NCI-H526 (cell line): ENCODE measurements at regions not wholly inside any gene's neighbourhood (a gene's known extent, or its start where the extent isn't known, plus 50 kb on each side); places are given as distances from the start of the nearest gene placed in this dataset.
"Not testable (repeated sequence)": the region's sequence is repeated elsewhere in the genome, so short reads cannot be mapped to it uniquely, and the experiment has no call there.

Source experiments
- DNase-seq, 2 experiments: peaks; one replicate each; lab custom pipeline; 2025; lab: John Stamatoyannopoulos, UW

DNA sequence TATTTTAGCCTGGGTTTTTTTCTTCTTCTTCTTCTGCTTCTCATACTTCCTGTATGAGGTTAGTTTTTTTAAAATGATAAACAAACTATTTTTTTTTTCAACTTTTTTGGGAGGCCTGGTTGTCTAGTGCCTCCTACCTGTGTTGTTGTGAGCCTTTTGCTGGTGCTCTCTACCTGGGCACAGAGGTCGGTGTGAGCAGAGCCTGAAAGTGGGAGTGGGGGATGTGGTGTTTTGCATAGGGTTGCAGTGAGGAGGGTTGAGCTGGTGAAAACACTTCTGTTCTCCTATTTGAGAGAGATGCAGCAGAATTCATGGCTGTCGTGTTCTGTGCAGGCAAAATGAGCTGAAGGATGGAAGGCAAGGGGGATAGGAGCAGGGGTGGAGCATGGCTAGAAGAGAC is 232.7 kb upstream of the PLGLB2 start:
- not testable (repeated sequence) for DNase-seq

DNA sequence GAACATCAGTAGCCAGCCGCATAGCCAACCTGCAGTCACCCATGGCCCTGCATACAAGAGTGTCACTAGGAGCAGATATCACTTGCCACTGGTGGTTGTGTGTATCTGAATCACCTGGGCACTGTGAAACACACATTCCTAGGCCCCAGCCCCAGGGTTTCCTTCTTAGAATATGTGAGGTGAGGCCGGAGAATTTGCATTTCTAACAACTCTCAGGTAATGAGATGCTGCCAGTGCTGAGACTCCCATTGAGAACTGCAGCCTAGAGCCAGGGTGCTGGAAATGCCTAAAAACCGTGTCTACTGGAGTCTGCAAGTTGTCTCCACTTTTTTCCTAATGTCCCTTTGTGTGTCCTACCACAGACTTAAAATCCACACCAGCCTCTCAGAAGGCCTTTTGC is 232.0 kb upstream of the PLGLB2 start:
- DNase-seq, result not testable (repeated sequence)

DNA sequence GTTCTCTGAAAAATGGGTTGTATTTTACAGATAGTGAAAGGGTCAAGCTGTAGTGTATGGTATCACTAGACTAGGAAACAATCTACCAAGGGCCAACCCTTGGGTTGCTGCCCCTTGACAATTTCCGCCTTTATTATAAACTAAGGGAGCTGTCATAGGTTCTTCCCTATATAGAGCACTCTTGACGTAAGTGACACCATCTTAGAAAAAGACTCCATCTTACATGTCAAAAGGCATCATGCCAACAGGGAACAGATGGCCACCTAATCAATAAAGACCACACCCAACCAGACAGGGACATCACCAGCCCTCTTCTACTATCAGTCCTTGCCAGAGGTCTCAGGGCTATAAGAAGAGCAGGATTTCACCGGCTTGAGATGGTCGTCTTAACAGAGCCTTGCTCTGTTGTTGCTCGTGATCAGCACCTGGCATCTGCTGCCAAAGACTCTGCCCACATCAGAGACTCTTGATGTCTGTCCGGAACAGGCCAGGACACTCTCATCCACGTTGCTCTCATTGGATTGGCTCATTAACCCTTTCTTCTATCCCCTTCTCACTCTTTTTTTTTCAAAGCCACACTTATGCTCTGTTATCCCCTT is 231.4 kb upstream of the PLGLB2 start:
- not testable (repeated sequence) for DNase-seq

GRCh38 chr2:87517438-87517837 is 230.4 kb upstream of the PLGLB2 start:
- not testable (repeated sequence) for DNase-seq

DNA sequence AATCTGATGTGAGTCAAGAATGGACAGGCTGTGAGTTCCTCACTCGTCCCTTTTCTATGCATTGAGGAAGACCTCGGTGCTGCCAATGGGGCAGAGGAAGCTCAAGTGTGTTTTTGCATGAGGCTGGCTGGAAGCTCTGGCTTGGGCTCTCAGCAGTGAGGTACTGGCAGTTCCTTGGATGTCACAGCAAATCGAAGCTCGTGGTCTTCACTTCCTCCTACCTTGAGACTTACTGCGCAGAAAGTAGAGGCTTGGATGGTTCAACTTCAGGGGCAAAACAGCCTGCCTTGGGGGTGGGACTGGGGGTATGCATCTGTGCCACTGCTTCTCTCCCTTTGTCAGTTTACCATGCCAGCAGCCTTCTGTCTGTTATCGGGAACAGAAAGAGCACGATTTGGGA is 229.8 kb upstream of the PLGLB2 start:
- not testable (repeated sequence) for DNase-seq

- DNase-seq, result not testable (repeated sequence)
Measured at GRCh38 chr2:87518547-87518946, 229.3 kb upstream of the PLGLB2 start.

DNA sequence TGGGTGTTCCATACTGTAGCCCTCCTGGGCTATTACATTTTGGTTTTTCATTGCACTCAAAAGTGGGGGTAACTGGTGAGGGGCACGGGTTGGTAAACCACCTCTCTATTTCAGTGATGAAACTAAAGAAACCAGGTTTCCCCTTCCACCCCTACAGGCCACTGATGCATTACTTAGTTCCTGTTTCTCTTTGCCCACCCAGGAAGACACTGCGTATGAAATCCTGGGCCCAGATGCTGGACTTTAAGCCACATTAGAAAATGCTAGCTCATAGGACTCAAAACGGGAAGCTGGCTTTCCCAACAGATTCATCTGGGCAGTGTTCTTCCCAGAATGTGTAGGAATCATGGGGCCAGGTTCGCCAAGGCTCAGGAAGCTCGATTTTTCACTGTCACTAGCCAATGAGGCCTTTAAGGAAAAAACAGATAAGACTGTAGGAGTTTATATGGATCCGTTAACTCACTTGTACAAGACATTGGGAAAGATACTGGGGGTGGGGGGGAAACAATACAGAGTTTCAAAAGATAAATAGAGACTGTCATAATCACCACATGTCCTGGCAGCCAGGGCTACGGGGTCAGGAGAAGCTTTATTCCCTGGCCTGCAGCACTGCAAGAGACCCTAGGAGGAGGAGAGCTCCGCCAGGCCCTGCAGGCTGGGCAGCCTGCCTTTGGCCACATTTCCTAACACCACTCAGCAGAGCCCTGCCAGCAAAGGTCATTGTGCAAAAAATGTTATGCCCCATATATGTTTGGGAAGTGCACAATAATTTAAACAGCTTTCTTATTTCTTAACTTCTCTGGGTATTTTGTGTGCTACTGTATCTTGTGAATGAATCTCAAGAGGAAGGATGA is 228.5 kb upstream of the PLGLB2 start:
- not testable (repeated sequence) for DNase-seq

GRCh38 chr2:87521057-87521456 is 226.8 kb upstream of the PLGLB2 start:
- DNase-seq, result not testable (repeated sequence)

GRCh38 chr2:87521489-87521888 is 226.4 kb upstream of the PLGLB2 start:
- not testable (repeated sequence) for DNase-seq

DNA sequence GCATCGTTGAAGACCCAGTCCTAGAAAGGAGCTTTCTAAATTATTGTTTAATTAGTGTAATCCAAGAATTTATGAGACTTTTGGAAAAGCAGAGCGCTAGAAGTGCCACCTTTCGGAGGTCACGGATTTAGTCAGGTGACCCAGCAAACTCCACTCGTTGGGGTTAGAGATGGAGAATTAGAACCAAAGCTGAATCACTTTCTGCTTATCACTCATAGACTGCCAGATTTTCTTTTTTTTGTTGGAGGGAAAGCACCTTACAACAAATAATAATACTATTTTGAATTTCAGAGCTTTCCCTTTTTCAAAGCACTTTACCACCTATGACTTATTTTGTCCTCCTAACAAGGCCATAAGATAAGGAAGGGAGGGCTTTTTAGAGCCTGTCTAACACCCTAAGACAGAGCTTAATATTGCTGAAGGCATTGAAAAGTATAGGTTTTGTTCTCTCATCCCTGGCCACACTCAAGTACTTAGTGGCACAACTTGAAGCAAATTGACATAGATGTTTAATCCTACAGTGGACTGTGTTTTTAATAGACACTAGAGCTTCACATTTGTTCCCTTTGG is 223.2 kb upstream of the PLGLB2 start:
- not testable (repeated sequence) for DNase-seq

DNA sequence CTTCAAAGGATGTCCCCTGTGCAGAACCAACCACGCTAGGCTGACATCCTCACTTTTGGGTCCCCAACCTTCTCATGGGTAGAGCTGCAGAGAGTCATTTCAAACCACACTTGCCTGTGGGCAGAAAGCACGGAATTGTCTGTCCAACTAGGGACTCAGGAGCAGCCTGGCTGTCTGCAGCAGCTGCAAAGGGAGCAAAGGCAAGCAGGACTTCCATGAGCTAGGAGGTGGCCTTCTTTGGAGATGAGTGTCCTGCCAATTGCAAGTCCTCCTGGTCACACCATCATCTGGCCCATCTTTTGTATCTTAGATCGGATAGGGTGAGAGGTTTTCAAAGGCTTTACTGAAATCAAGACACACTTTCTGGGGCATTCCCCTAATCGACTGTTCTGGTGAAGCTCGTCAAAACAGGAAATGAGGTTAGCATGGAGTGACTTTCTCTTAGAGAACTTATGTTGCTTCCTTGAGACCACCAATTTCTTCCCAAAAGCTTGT is 222.3 kb upstream of the PLGLB2 start:
- DNase-seq, result not testable (repeated sequence)

DNA sequence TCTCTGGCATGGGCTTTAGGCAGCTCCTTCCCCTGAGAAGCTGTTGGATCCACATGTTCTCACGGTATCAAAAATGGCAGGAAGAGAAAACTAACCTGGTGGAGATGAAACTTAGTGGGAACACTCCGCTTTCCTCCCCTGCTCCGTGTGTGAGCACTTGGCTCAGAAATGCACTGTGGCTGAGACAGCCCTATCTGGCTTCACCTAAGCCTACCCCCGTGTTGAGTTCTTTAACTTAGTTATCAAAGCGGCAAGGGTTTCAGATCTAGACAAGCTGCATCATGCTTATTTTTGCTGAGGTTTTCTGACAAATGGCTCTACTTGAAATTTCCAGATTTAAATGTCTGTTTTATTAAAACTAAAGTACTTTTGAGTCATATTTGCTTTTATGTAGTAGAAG is 221.6 kb upstream of the PLGLB2 start:
- DNase-seq, result not testable (repeated sequence)

- not testable (repeated sequence) for DNase-seq
Measured at GRCh38 chr2:87531968-87532715, 215.7 kb upstream of the PLGLB2 start.

DNA sequence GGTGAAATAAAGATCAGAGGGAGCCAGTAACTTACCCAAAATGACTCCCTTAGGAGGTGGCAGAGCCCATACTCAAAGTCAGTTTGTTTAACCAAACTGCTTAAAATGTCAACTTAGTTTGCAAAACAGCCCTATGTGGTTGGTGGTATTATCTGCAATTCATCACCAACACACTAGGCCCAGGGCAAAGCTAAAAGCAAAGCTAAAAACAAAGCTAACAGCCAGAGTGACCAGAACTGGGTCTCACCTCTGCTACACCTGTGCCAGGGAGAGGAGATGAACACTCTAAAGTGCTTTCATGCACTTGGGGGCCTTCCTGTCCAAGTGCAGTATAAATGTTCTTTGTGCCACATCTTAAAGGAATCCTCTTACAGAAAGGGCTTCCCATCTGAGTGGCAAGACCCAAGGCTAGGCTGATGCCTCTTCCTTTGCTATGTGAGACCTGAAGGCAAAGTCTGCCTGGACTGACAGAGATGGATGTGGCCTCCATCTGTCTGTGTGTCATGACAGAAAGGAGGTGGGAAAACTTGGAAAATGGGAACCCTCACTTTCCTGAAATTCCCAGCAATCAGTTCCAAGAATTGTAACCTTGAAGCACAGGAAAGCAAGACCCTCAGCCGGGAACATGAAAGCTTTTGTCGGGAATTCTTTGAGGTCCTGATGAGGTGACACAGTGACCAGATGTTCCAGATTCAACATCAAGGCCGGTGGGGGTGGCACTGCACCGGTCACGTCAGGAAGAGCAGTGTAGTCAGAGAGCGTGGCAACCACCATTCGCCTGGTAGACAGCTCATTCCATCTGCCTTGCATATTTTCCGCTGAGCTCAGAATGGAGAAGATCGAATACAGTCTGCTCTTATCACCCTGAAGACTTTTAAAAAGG is 214.3 kb upstream of the PLGLB2 start:
- DNase-seq, result not testable (repeated sequence)

- not testable (repeated sequence) for DNase-seq
Measured at GRCh38 chr2:87534273-87534889, 213.5 kb upstream of the PLGLB2 start.

DNA sequence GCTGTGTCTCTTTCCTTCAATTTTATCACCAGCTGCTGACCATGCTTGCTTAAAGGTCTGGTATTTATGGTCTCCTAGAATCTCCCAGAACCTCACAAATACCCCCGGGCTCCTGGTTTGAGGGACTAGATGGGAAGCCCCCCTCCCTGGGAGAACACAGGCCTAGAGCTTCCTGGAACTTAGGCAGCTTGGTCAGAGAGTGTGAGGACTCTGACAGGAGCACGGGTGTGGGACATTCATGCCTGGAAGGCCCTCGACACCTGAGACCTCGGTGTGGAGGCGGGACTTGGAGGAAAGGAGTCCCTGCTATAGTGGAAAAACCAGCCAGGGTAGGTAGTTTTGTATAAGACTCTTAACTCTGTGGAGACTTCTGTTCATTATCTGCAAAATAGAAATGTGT is 211.5 kb upstream of the PLGLB2 start:
- DNase-seq, result not testable (repeated sequence)

DNA sequence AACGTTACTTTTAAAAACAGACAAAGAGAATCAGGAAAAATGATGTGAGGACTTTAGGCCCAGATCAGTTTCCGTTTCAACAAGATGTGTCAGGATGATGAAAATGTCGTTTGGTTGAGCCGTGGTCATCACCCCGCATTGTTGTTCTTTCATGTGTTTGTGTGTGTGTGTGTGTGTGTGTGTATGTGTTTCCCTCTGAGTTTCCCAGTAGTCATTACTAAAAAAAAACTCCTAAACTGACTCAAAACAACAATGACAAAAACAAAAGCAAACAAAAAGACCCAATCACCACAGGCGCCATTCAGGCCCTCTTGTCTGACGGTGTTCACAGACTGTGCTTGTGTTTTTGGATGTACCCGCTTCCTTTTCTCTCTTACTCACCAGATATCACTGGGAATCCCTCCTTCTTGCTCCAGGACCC is 210.6 kb upstream of the PLGLB2 start:
- DNase-seq, result not testable (repeated sequence)

DNA sequence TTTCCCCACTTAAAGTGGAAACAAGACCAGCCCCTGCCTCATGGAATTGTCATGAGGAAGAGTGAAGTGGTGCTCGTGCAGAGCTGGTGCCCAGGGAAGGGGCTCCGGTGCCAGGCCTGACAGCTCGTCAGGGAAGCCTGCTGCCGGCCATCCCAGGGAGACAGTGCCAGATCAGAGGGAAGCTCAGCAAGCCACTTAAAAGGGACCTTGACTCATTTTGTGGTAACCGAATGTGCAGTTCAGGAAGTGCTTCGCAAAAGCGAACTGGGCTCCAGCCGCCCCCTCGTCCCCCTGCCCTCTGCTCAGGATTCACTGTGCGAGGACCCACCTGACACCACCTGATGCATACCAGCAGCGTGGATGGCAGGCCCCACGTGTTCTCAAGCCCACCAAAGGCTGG is 209.6 kb upstream of the PLGLB2 start:
- DNase-seq, result not testable (repeated sequence)

GRCh38 chr2:87539151-87539943 is 208.5 kb upstream of the PLGLB2 start:
- not testable (repeated sequence) for DNase-seq

DNA sequence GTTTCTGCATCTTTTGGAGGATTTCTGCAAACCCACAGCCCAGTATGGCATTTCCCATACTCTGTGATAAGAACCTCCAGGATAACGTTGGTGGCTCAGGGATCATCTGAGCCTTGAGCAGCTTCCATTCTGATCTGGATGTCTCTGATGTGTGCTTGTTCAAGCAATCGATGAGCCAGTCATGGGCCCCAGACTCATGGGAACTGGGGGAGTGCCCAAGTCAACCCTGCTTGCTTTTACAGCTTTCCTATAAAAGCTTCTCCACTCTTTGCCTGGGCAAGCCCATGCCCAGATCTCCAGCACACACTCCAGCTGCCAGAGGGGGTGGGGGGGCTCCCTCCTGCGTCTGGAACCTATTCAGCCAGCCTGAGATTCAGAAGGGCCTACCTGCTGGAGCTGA is 207.6 kb upstream of the PLGLB2 start:
- DNase-seq, result not testable (repeated sequence)
